GM12872 (cell line): ENCODE measurements at regions not wholly inside any gene's neighbourhood (a gene's known extent, or its start where the extent isn't known, plus 50 kb on each side); places are given as distances from the start of the nearest gene placed in this dataset.

ENCODE experiments used
- CTCF ChIP-seq: IDR thresholded peaks from 3 replicates; pipeline ENCODE4 v1.5.1; 2011; ENCODE audit warnings: low read depth, mild to moderate bottlenecking, low read length, moderate library complexity; ENCODE audit not compliant: insufficient read depth

- 0 out of 3 replicates have a peak, but pooled peaks have one; percentile 14 for TF ChIP-seq CTCF
Observed at GRCh38 chr6:9851541-9852380, 563.1 kb downstream of the TFAP2A start.

DNA sequence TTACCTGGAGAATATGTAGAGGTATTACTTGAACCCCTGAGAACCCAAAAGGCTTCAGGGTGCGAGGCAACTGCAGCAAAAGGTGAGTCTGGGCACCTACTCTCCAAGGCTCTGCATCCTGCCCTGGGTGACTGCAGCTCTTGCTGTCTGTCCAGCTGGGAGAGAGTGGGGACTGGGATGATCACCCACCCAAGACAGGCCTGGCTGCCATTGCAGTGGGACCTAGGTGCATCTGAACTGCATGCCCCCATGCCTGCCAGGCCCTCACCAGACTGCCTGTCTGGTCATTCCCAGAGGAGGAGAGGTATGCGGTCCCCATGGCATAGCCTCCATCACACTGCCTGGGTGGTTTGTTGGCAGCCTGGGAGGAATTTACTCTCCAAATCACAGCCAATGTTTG is 563.9 kb downstream of the TFAP2A start:
- TF ChIP-seq CTCF, result no peak

DNA sequence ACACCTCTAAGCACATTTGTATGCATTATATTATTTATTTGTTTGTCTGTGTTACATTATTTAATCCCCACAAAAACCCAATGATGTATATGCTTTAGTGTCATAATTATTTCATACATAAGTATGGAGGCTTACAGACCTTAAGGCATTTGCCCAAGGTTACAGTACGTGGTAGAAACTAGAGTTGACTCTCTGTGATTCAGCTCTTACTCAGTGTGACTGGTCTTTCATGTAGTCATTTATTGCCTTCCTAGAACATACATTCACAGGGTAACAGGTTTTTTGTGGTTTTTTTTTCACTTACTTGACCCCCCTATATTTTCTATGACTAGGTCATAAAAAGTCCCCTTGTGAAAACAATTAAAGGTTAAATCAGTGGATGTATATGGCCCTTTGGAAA is 566.8 kb downstream of the TFAP2A start:
- no peak for TF ChIP-seq CTCF

GRCh38 chr6:9841886-9842725 is 572.8 kb downstream of the TFAP2A start:
- TF ChIP-seq CTCF, result no peak

GRCh38 chr6:9834233-9834632 is 580.6 kb downstream of the TFAP2A start:
- no peak for TF ChIP-seq CTCF

GRCh38 chr6:9831783-9832182 is 583.1 kb downstream of the TFAP2A start:
- no peak for TF ChIP-seq CTCF

GRCh38 chr6:9830808-9831207 is 584.1 kb downstream of the TFAP2A start:
- TF ChIP-seq CTCF, result no peak
